Esophagus muscularis mucosa (tissue), 4 donors: ENCODE measurements at regions not wholly inside any gene's neighbourhood (a gene's known extent, or its start where the extent isn't known, plus 50 kb on each side); places are given as distances from the start of the nearest gene placed in this dataset.

Experiments
- CTCF ChIP-seq, 3 experiments: fragments of 200-600 bp in 2 of 3; fragments of 450-650 bp in 1 of 3; sonication (generic) in 2 of 3; IDR thresholded peaks; one replicate each; pipeline ENCODE4 v1.5.1; 2017 to 2019; ENCODE audit warnings: antibody characterized with exemption in 3 of 3, mild to moderate bottlenecking in 2 of 3, moderate library complexity in 1 of 3
- EP300 ChIP-seq: sonication (generic); formaldehyde crosslinking; IDR thresholded peaks from one replicate; pipeline ENCODE4 v1.6.1; 2017; ENCODE audit warnings: antibody characterized with exemption
- POLR2A ChIP-seq: fragments of 450-650 bp; IDR thresholded peaks from one replicate; pipeline ENCODE4 v1.6.1; 2017; ENCODE audit warnings: antibody characterized with exemption, moderate library complexity, mild to moderate bottlenecking, low read depth
- POLR2AphosphoS5 ChIP-seq, 2 donors: sonication (generic); formaldehyde crosslinking; IDR thresholded peaks; one replicate each; pipeline ENCODE4 v1.6.1; 2017; ENCODE audit warnings: antibody characterized with exemption in 2 of 2

- TF ChIP-seq CTCF (IDR thresholded peaks at IDR 0.05) (no peak), POLR2AphosphoS5 (IDR thresholded peaks at IDR 0.05) (no peak), POLR2A (no peak), EP300 (no peak)
These were observed 385.4 kb upstream of the CNKSR2 start for GRCh38 chrX:20988804-20989203.
